HG02642 (cell line): ENCODE measurements at regions not wholly inside any gene's neighbourhood (a gene's known extent, or its start where the extent isn't known, plus 50 kb on each side); places are given as distances from the start of the nearest gene placed in this dataset.

Experiments
- ATAC-seq: cut with Tn5 transposase; IDR thresholded peaks from one replicate; pipeline ENCODE4 v1.9.1; 2021; ENCODE audit warnings: mild to moderate bottlenecking; ENCODE audit not compliant: unreplicated experiment, poor library complexity

DNA sequence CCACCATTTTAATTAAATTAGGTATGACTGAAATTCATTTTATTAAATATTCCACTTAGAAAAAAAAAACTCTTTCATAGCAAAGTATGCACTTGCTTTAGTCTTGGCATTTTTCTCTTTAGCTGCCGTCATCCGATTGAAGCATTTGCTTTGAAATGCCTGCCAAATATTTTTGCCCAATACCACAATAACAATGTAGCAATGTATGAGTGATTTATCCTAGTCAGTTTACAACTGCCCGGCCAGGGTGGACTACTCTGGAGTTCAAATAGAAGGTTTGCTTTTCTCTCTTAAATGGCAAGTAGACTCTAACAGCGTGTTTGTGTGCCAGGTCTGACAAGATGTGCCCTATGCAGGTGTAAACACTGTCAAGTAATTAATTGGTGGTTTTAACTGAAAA lies 675.3 kb upstream of the SGCG start:
- no peak for ATAC-seq

DNA sequence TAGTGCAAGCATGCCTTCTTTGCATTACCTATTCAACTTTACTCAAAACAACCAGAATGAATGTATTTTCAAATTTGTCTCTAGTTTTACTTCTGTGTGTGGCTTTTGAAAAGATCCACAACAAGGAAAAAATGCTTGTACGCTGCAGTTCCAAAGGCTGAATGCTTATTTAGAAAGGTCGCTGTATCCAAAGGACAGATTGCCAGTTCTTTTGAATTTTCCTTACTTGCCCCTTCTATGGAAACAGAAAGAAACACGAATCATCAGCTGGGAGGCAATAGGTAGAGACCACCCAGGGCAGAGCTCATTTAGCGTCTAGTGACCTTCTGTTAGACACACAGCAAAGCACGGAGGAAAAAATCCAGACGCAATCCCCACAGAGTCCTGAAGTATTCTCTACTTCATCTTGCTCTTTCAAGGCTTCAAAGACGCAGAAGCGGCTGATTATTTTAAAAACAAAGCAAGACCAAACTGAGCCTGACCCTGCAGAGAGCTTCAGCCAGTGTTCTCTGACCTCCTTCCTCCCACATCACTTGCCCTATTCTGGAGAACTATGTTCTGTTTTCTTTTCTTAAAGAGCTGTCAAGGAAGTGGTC lies 674.6 kb upstream of the SGCG start:
- no peak for ATAC-seq

DNA sequence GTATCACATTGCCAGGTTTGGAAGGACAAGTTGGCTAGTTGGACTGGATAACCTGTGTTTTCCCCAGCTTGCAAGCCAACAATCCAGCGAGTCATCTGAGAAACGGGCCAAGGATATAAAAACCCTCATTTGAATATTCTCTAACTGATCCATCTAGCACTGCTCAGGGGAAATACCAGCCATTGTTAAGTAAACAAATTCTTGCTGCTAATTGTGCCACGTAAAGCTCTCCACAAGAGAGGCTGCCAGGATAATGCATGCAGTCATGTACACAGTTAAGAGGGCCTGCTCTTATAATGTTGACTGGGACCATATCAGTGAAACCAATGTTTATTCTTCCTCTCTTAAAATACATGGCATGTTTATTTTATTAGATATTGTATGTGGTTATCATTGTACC lies 663.2 kb upstream of the SGCG start:
- ATAC-seq, result no peak

DNA sequence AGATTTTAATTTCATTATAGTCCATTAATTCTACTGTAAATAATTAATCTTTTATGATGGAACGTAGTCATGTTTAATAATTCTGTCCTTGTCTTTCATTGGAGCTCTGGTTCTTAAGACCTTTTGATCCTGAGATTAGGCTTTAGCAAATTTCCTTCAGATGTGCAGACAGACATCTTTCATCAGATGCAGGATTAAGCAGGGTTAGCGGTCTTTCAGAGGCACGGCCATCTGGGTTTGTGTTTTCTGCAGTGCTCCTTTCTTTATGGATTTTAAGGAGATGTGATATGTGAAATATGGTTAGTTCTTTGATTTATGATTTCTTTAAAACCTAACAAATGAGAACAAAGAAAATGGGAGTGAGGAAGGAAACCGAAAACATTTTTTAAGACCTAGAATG lies 643.9 kb upstream of the SGCG start:
- no peak for ATAC-seq

DNA sequence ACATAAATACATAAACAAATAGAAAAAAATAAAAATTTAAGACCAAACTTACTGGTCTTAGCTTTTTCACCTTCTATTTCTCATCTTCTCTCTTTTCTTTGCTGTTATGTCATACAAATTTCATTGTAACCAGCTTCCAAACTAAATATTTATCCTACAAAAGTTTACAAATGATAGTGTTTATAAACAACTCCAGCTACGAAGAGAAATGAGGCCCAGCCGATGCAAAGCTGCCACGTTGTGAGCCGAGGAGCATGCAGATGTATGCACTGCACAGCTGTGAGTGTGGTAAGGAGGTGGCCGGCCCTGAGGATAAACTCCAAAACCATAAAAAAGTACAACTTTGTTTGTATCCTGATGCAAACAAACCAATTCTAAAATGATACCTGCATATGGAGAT lies 642.4 kb upstream of the SGCG start:
- no peak for ATAC-seq

DNA sequence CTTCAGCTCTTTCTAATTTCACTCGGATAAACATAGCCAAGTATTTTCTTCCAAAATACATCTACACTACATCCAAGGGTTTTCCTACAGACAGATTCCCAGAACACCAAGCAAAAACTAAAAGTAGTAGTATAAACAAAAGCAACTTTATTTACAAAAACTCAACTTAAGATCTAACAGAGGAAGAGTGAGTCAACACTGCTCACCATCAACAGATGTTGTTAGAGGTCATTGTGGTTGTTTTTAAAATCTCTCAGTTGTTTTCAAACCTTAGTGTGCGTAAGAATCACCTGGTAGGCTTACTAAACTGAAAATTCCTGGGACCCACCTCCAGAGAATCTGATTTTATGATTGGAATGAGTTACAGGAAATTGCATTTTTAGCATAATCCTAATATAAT lies 631.7 kb upstream of the SGCG start:
- ATAC-seq, result no peak

DNA sequence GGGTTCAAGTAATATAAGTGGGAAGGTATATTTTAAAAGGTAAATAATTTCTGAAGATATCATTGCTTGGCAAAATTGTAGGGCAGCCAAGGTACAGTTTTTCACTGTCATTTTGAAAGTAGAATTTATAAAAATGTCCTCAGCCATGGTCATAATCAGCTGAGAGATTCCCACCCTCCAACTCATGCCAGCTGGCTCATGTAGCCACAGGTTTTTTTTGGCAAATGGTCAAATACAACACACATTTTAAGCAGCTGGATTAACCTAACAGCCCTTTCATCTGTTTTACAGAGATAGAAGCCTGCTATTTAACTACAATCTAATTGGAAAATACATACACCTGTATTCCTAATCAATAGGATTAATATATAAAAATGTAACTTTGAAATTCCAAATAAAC lies 619.2 kb upstream of the SGCG start:
- no peak for ATAC-seq

DNA sequence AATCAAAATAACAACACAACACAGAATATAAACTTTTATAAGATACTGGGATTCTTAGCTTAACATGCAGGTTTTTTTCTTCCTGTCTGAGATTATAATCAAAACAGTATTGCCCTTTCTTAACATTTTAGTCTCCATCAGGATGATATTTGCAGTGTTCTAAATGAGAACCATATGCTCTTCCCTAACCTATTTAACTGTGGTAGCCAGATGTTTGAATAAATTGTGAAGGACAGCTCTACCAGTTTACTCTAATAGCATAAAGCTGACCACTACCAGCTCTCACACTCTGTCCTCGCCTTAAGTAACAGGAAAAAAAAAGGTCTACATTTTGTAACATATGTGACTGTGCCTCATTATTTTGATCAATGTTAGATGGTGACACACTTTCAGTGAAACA lies 618.7 kb upstream of the SGCG start:
- no peak for ATAC-seq

DNA sequence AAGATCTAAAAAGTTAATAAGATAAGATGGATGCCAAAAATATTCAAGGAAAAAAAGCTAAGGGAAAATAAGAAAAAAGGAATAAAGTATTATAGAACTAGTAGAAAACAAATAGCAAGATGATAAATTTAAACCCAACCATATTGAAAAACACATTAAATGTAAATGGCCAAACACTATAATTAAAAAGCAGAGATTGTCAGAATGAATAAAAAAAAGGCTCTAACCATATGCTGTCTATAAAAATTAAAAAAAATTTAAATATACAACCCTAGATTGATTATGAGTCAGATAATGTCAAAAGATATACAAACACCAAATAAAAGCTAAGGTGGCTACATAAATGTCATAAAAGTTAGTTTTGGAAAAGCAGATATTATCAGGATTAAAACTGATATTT lies 617.5 kb upstream of the SGCG start:
- ATAC-seq, result no peak

DNA sequence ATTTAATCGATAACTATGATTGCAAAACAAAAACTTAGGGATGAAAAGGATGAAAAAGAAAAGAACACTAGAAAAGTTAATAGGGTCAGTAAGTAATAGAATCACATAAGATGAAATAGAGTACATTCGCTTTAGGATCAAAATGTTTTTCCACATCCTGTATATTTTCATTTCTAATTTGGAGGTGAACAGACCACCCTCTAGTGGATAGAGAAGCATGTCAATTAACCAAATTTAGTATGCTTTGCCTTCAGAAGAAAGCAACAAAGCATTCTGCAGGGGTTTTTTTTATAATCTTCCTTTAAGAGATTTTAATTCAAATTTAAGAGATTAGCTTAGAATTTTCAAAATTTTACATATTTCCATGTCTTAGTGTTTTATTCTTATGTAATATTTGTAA lies 611.0 kb upstream of the SGCG start:
- no peak for ATAC-seq

DNA sequence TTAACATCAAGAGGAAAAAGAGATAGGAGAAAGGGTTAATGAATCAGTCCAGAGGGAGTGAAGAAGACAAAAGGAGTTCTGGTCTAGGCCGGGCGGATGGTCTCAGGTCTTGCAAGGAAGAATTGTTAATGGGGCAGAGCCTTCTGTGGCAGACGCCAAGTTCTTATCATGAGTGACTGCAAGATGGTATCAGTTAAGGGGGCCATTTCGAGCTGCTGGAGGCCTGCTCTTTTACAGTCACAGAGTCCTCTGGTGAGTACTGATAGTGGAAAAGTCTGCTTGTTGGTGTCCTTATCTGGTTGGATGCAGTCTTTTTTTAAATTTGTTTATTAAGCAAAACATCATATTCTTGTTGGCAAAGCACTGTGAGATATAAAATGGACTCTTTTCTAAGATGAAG lies 590.9 kb upstream of the SGCG start:
- ATAC-seq, result no peak

DNA sequence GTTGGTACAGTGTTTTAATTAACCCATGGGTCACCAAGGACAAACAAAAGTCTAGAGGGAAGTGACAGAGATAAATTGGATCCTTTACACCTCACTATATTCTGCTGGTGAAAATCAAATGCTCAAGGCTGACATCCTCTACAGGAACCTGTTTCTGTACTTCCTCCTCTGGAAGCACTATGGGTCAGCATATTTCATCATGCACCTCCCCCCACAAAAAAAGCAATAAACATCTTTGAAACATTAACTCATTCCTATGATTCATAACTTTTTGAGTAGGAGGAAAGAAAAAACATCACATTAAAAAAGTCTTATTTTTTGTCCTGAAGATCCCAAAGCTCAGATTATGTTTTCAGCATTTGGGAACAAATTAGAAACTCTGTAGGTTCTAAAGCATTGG lies 588.3 kb upstream of the SGCG start:
- no peak for ATAC-seq

DNA sequence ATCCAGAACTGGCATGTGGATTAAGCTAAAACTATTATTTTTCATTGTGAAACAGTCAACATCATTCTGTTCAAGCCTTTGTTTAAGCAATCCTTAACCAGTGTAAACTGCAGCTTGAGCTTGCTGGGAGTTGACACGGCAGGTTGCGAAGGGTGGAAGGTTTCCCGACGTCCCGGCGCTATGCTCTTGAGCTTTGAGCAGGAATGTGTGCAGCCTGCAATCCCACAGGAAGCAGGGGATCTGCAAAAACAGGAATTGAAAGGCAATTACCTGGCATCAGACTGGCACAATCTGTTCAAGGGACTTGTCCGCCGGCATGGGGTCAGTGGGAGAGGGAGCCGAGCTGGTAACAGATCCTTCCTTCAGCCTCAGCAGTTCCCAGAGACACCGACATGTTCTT lies 586.7 kb upstream of the SGCG start:
- ATAC-seq, result no peak

DNA sequence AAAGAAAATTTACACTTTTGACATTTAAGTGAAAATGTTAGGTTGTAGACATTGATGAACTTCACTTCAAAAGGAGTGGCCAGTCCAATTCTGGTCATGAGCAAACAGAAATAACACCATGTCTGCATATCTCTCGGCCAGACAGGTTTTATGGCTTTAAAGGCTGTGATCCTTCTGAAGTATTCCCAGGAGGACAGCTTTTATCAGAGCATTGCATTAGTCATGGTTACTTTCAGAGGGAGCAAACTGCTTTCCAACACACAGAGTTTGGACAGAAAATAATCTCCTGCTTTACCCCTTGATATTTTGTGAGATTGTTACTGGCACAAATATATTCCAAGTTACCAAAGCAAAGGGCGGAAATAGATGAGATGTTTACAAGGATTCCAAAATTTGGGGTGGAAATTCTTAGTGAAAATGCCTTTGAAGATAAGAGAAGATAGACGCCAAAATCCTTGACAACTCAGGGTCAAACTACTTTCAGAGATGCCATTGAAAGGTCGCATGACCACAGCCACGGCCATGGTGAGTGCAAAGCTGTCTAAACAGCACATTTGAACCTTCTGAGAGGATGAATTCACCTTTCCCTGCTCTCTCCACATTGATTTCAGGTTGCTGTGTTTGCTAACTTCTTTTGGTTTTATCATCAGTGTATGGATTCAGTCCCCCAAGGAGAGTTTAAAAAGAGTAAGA lies 584.5 kb upstream of the SGCG start:
- ATAC-seq, result no peak

DNA sequence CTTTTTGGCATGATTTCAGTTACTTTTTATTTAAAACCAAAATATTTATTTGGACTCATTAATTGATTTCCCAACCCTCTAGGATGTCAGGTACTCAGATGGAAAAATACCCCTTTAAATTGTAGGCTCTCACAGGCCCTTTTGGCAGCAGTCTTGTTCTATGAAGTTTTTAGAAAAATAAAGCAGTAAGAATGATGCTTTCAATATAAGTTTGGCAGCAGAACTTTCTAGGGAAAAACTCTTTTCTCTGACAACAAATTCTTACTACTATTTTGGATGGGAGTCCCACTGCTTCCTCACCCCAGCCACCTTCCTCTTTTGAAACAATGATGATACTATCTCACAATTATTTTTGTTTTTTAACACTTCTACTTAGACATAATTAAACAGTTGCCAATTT lies 581.6 kb upstream of the SGCG start:
- ATAC-seq, result no peak

DNA sequence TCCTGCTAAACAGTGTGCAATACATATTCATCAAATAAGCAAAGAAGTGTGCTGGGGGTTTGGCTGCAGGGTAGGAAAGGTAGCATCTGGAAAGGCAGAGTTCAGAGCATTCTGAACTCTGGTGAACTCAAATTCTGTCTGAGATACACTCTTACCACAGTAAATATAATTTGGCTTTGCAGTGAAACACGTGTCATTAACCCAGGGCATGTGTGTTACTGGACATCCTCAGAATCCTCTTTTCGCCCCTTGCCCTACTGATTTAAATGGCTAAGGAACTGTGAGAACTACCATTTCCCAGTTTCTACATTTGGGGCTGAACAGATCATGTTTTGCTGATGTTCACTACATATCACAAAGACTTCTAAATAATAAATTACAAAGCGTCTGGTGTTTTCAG lies 562.8 kb upstream of the SGCG start:
- ATAC-seq, result no peak

DNA sequence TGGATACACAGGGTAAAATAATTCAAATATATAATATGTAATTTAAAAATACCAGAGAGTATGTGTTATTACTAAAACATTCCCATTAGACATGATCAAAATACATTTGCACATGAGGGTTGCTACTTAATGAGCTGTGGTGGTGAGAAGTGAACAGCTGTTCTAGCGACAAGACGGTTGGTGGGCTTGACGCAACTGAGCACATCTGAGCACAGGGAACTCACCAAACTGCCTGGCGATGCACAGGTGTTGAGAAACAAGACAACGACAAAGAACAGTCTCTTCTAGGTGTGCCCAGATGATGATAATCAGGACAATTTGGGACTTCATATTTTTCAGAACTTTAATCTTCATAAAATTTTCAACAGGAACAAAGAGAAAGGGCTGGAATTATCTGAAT lies 555.1 kb upstream of the SGCG start:
- ATAC-seq, result no peak

DNA sequence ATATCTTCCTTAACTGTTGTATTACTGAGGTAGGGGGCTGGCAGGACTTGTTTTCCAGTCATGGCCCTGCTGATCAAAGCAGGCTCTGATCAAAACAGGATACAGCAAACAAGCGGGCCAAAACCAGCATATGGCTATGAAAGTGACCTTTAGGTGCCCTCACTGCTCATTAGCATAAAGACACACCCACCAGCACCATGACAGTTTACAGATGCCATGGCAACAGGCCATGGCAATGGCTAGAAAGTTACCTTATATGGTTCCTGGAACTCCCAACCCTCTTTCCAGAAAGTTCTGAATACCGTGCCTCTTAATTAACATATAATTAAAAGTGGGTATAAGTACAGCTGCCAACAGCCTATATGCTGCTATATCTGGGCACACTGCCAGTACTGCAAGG lies 551.4 kb upstream of the SGCG start:
- no peak for ATAC-seq

DNA sequence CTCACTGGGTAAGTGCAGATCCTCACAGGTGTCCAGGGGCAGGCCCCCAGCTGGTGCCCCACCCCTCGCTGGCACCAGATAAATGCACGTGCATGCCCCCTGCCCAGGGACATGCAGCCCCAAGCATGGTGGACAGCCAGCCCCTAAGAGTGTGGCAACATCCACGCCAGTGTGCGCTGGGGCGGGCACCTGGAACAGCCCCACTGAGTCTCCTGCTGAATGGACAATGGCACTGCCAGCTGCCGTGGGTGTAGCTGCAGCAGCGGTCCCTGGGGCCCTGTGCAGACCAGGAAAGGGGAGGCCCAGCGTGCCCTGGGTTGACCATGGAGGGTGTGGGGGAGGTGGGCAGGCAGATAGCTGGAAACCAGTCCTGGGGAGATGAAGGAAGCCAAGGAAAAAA lies 538.7 kb upstream of the SGCG start:
- no peak for ATAC-seq

DNA sequence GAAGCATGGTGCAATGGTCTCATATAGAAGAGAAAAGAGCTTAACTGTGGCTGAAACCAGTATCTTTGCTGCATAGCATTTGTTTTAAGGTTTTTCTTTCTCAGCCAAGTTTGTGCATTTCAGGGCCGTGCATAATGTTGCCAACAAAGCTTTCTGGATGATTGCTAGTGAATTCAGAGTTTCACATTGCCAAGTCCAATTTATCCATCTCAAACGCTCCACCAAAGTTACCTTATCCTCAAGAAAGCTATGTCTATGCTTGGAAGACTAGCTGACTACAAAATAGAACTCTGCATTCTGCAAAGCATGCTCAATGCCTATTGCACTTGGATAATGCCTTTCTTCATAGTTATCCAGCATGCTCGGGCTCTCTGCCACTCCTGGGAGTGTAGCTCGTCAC lies 535.8 kb upstream of the SGCG start:
- no peak for ATAC-seq

DNA sequence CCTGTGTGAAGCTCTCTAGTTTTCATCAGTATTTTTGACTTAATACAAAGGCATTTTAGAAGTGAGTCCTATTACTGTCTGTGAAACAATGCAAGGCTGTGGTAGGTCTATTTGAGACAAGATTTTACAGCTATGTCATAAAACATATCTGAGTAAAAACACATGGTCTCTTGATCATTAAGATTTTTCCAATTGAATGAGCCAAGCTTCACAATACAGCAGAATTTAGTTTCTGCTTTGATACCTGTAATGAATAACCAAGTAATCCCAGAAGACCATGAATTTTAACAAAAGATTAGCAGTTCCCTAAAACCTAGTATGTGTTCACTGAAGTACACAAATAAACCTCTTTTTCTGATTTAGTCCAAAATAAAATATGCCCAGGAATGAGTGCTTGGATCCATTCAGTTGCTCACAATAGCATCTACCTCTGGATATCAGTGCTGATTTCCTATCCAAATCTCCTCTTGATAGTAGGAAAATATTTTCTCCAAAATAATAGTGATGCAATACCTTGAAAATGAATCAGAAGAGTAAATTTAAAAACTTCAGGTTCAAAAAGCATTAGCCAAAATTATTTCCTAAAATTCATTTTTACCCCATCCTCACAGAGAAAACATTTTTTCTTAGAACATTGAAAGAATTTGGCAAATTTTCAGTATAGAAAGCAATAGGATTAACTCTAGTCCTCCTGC lies 533.5 kb upstream of the SGCG start:
- ATAC-seq, result no peak

DNA sequence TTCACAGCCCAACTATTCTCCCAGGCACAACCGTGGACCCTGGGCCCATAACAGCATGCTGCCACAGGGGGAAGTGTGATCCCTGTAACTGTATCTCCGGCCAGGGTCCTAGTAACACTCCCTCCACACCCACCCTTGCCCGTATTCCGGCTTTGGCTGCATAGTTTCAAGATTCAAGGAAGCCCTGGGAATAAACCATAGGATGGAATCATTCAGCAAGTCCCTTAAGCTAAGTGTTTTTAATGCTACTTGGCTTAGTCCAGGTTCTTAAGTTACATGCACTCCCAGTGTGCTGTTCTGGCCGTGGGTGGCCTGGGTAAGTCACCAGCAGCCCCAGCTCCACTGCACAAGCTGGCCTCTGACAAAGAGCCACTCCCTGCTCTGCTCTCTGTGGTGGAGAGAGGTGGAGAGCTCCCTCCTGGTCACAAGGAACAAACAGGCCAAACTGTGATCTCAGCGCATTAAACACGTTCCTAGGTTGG lies 532.4 kb upstream of the SGCG start:
- ATAC-seq, result no peak
